SKM-1 (cell line): ENCODE measurements at regions not wholly inside any gene's neighbourhood (a gene's known extent, or its start where the extent isn't known, plus 50 kb on each side); places are given as distances from the start of the nearest gene placed in this dataset.

Experiments used
- DNase-seq: peaks from one replicate; lab custom pipeline; 2025; ENCODE audit not compliant: unreplicated experiment; lab: John Stamatoyannopoulos, UW

DNA sequence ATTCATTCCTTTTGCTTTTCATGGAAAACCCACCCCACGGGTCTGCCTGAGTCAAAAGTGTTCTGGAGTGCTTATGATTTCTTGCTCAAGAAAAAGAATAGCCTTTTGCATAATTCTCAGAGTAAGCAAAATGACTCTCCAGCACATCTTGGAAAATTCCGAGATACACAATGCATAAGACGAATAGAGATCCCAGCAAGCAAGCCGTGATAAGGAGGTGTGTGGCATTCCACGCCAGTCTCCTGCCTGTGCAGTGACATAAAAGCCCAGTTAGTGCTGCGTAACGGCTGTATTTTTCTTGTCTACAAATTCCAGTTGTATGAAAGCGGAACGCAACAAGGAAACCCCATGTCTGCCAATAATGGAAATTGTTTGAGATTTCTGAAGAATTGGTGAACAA is 237.9 kb upstream of the GATB start:
- DNase-seq = no peak

DNA sequence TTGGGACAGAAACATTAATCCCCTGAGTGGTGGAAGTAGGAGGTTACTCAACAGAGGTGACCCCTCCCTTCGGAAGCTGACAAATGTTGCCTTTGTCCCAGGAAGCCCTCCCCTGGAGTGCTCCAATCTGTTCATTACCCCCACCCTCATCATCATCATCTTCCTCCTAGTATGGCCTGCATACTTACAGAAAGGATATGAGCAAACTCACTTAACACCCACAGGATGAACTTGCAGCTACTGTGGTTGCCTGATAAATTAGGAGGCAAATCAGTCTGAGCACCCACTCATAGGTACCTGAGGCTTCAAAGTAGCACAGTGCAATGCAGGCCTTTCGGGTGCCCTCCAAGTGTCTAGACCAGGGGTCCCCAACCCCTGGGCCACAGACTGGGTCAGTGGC is 236.7 kb upstream of the GATB start:
- DNase-seq = no peak

GRCh38 chr4:151994429-151994828 is 233.6 kb upstream of the GATB start:
- DNase-seq = no peak

DNA sequence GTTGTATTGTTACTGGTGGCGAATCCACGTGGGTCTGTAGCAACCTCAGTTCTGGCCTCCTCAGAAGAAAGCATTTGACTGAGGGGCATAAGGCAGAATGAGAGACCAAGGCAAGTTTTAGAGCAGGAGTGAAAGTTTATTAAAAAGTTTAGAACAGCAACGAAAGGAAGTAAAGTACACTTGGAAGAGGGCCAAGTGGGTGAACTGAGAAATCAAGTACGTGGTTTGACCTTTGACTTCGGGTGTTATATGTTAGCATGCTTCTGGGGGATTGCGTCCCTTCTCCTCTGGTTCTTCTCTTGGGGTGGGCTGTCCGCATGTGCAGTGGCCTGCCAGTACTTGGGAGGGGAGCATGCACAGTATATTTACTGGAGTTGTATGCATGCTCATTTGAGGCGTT is 232.7 kb upstream of the GATB start:
- DNase-seq = no peak

DNA sequence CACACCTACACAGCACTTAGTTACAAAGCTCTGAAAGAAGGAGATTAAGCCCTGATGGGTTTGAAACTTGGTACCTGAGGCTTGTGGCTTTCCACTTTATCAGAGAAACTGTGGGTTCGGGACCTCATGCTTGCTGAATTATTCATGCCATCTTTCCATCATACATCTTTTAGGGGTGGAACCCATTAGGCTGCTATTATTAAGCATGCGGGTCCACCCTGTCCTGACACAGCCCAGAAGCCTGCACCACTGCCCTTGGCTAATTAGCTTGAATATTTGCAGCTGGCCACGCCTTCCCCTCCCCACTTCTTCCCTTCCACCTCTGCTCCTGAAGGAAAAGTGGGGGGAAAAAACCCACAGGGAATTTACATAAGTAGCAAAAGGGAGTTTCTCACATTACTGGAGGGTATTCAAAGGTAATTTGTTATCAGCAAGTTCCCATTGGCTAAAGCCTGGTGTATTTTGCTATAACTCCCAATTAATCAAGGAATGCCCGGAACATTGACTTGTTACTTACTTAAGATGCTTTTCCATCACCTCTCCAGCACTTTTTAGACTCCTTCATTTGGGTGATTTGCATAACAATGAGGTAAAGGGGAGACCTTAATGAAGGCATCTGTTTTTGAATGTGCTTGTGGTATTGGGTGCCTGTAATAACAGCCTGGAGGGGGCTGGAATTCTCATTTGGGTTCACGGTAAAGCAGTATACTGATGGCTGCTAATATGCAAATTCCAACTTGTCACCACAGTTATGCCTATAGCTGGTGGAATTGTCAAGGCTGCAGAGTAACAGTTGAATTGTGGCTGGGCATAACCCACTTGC is 231.7 kb upstream of the GATB start:
- DNase-seq = no peak

GRCh38 chr4:151991884-151992167 is 231.0 kb upstream of the GATB start:
- DNase-seq = no peak

DNA sequence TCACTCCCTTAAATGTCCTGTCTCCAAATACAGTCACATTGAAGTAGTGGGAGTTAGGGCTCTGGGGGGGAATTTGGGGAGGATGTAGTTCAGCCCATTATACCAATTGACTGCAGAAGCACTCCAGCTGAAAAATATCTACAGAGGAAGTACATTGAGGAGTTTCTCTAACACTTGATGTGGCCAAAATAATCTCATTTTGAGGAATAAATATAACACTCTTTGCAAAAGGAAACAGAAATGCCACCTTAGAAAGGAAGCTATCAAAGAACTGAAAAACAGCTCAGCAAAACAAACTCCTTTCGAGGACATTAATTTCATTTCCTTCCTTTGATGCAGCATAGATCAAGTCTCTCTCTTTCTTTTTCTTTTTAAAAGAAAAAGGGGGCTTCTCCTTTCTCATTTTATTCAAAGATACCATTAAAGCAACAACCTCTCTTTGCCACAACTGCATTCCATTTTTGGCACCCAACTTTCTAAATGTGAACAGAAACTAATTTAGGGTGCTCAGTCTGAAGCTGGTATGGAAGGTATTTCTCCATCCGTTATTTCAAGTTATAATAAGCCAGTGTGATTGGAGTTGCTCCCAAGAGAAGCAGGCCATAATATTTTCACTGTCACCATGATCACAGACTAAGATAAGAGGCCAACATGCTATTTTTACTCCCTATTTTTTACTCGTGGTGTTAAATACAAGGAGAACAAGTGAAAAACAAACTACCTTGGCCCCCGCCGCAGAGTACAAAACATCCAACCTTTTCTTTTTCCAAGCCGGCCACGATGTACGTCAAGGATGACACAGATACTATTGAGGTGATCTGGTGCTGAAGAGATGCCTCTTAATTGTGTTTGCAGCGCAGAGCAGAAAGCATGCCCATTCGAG is 230.4 kb upstream of the GATB start:
- DNase-seq = no peak

- DNase-seq = no peak
Measured at GRCh38 chr4:151990201-151990600, 229.4 kb upstream of the GATB start.

DNA sequence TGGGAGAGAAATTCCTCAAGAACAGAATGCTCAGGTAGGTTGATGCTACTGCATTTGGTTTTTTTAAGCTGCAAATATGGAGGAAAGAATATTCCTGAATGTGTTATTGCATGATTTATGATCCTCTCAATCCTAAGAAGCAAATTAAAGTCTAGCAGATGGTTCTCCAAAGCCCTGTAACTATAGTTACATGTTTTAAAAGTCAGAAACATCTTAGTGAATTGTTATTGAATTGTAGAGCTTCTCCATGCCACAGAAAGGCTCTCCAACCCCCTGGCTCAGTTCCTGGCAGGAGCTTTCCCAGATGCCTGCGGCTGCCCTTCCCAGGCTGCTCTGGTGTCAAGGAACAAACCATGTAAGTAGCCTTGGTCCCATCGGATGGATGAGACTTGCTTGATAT is 227.8 kb upstream of the GATB start:
- no peak for DNase-seq

DNA sequence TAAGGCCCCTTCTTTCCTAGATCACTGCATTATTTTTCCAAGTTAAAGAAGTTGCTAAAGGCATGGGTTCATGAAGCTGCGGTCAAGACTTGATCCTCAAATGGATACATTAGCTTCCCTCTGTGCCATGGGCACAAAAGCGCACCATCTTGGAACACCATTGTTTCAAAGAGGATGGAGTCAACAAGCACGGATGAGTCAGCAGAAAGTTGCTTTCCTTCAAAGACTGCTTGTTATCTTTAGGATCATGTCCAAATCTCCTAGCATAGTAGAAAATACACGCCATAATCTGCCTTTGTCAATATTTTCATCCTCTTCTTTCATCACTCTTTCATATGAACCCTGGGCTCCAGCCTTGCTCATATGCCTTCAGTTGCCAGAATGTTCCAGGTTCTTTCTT is 226.8 kb upstream of the GATB start:
- DNase-seq = no peak

DNA sequence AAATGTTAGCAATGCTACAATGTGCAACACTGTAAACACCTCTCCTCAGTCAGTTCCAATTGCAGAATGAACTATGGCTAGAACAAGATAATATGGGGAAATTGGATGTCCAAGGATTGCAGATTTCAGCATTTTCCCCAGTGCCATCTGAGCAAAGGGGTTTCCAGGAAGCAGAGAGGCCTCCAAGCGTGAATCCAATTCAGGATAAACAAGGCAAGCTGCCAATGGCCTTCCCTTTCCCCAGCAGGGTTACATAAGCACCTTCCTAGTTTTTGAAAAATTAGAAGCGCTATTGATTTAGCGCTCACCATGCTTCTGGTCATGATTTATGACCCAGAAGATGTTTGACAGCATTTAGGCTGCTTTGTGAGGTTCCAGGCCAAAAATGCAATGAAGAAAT is 223.0 kb upstream of the GATB start:
- no peak for DNase-seq

DNA sequence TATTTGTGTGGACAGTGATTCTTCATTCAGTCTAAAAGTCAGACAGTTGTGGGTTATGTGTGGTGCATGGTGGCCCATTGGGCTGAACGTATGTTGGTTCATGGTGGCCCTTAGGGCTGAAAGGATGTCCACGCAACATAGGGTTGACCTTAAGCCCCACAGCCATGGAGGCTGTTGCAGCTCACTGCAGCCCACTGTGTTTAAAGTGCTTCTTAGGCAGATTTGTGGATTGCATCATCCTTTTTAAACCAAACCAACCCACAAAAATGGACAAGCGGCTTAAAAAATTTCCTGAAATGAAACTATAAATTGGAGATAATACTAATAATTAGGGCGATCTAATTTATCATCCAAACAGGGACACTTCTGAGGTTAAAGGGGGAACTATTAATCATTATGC is 219.0 kb upstream of the GATB start:
- no peak for DNase-seq

- no peak for DNase-seq
Measured at GRCh38 chr4:151968643-151969042, 207.8 kb upstream of the GATB start.

GRCh38 chr4:151967074-151967473 is 206.3 kb upstream of the GATB start:
- DNase-seq = no peak

GRCh38 chr4:151962138-151962823 is 201.5 kb upstream of the GATB start:
- no peak for DNase-seq

DNA sequence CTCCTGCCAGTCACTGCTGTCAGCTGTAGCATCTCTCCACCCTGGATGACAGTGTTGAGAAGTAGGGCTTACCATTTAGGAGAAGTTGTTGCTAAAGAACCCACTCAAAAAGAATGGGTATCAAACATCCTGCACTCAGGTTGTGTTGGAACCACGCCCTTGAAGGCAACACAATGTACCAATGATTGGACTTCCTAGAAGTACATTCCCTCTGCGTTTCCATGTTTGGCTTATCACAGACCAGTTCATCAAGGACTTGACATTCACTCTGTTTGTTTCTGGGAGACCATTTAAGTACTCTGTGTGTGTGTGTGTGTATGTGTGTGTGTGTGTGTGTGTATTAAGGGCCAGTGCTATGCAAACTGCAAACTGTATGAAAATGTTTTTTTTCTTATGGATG is 200.6 kb upstream of the GATB start:
- DNase-seq = no peak

GRCh38 chr4:151960449-151961230 is 199.8 kb upstream of the GATB start:
- no peak for DNase-seq

DNA sequence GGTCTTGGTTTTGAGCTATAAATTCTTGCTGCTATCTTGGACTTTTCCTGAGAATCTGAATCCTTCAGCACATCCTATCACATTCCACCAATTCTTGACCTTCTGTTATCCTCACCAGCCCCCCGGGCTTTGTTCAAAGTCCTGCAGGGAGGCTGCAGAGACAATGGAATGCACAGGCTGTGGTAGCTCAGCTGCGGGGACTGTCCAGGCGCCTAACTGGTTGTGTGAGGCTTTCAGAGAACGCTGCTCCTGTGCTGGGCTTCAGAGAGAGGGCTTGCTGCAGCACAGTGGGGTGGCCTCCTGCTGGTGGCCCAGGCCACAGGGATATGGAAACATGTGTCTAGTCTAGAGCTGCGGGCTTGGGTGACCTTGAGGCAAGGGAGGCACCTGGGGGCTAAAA is 196.3 kb upstream of the GATB start:
- no peak for DNase-seq

DNA sequence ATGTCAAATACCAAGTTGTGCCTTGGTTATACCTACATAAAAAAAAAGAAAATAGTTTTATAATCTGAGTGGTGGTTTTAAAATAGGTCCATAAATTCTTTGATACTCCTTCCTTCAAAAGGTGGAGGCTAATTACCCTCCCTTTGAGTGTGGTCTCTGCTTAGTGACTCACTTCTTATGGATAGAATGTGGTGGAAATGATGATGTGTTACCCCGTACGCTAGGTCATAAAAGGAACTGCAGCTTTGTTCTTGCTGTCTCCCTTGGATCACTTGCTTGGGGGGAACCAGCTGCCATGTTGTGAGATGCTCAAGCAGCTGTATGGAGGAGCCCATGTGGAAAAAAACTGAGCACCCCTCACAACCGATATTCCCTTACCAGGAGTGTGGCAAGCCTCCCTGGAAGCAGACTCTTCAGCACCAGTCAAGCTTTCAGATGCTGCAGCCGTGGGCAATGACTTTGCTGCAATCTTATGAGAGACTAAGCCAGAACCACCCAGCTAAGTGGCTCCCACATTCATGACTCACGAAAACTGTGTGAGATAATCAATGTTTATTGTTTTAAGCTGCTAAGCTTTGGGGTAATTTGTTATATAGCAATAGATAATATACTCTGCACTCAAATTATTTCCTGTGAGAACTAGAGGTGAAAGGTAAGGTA is 195.0 kb upstream of the GATB start:
- DNase-seq = no peak

DNA sequence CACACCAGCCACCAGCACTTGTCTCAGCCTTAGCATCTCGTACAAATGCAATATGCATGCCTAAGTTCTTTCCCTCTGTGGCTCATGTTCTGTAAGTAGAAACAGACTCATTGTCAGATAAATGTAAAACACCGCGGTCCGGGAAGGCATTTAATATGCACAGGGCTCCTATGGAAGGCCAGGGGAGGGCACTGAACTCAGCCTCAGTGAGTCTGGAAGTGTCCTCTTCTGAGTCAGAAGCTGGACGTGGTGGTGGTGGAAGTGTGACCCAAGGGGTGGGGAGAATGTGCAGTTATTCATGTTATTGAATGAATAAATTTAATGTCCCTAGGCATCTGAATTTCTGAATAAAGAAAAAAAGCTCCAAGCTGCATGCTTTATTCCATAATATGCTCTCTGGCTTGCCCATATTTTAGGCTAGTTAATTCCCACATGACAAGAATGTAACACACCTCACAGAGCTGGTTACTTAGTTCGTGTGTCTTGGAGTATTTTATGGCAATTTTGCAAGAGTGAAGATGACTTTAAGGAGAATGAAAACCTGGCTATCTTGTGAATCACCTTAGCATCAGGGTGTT is 193.1 kb upstream of the GATB start:
- DNase-seq = no peak
